HFFc6 (cell line): ENCODE measurements at regions not wholly inside any gene's neighbourhood (a gene's known extent, or its start where the extent isn't known, plus 50 kb on each side); places are given as distances from the start of the nearest gene placed in this dataset.
"Not testable (repeated sequence)": the region's sequence is repeated elsewhere in the genome, so short reads cannot be mapped to it uniquely, and the experiment has no call there.

Experiments
- DNase-seq: peaks from one replicate; pipeline ENCODE4 v3.0.0-alpha.2; 2018
- H3K27ac Mint-ChIP-seq: 2 replicates; pipeline ENCODE4 v1.8.0; 2020; ENCODE audit warnings: mild to moderate bottlenecking, mixed read lengths
- H3K27me3 Mint-ChIP-seq: 2 replicates; pipeline ENCODE4 v1.8.0; 2021; ENCODE audit warnings: mild to moderate bottlenecking, moderate library complexity, mixed read lengths; ENCODE audit not compliant: insufficient read depth
- H3K36me3 Mint-ChIP-seq: 2 replicates; pipeline ENCODE4 v1.8.0; 2021; ENCODE audit warnings: low read depth, mixed read lengths
- H3K4me1 Mint-ChIP-seq: 2 replicates; pipeline ENCODE4 v1.8.0; 2020; ENCODE audit warnings: low read depth, mixed read lengths
- H3K4me3 Mint-ChIP-seq: 2 replicates; pipeline ENCODE4 v1.8.0; 2020; ENCODE audit warnings: mild to moderate bottlenecking, moderate library complexity, mixed read lengths
- H3K9me3 Mint-ChIP-seq: 2 replicates; pipeline ENCODE4 v1.8.0; 2020; ENCODE audit warnings: mild to moderate bottlenecking, mixed read lengths
- CTCF ChIP-seq: fragments of 200-600 bp; sonication (generic); IDR thresholded peaks from 2 replicates; pipeline ENCODE4 v1.5.0; 2021; ENCODE audit warnings: antibody characterized with exemption, mild to moderate bottlenecking

GRCh38 chr9:27683181-27683580, 109.9 kb upstream of the C9orf72 start:
- no peak overlapping the region for H3K27ac Mint-ChIP-seq
- no peak for DNase-seq
- no peak overlapping the region for H3K4me3 Mint-ChIP-seq
- no peaks in the 10 kb centered on the region for H3K27me3 Mint-ChIP-seq
- TF ChIP-seq CTCF: no peak
- H3K4me1 Mint-ChIP-seq: no peaks in the 10 kb centered on the region
- H3K9me3 Mint-ChIP-seq: peaks cover 22% of the 10 kb centered on the region
- H3K36me3 Mint-ChIP-seq: no peaks in the 10 kb centered on the region

- H3K27ac Mint-ChIP-seq: no peak overlapping the region
- no peak for DNase-seq
- TF ChIP-seq CTCF: no peak
- no peaks in the 10 kb centered on the region for H3K4me1 Mint-ChIP-seq
- no peaks in the 10 kb centered on the region for H3K36me3 Mint-ChIP-seq
- no peaks in the 10 kb centered on the region for H3K27me3 Mint-ChIP-seq
- H3K9me3 Mint-ChIP-seq: peaks cover 22% of the 10 kb centered on the region
- no peak overlapping the region for H3K4me3 Mint-ChIP-seq
Measured at GRCh38 chr9:27688954-27689353, 115.7 kb upstream of the C9orf72 start.

GRCh38 chr9:27690816-27691215, 117.5 kb upstream of the C9orf72 start:
- not testable (repeated sequence) for H3K36me3 Mint-ChIP-seq, DNase-seq, H3K4me3 Mint-ChIP-seq, H3K27ac Mint-ChIP-seq, H3K27me3 Mint-ChIP-seq, H3K4me1 Mint-ChIP-seq
- peaks cover 14% of the 10 kb centered on the region for H3K9me3 Mint-ChIP-seq

GRCh38 chr9:27699621-27700020, 126.3 kb upstream of the C9orf72 start:
- no peak overlapping the region for H3K27ac Mint-ChIP-seq
- H3K4me3 Mint-ChIP-seq: no peak overlapping the region

GRCh38 chr9:27701016-27701415, 127.7 kb upstream of the C9orf72 start:
- Mint-ChIP-seq H3K9me3 (peaks cover 9% of the 10 kb centered on the region; the same call in 1 of the 2 replicates), H3K4me3 (no peak overlapping the region), H3K4me1 (no peaks in the 10 kb centered on the region), H3K27me3 (no peaks in the 10 kb centered on the region), H3K27ac (no peak overlapping the region), H3K36me3 (no peaks in the 10 kb centered on the region)
- DNase-seq: no peak
- no peak for TF ChIP-seq CTCF

More at GRCh38 chr9:27699621-27700020, 126.3 kb upstream of the C9orf72 start:
- no peak for DNase-seq
- no peaks in the 10 kb centered on the region for H3K36me3 Mint-ChIP-seq
- peaks cover 4% of the 10 kb centered on the region; the same call in 1 of the 2 replicates for H3K9me3 Mint-ChIP-seq
- TF ChIP-seq CTCF: no peak
- no peaks in the 10 kb centered on the region for H3K4me1 Mint-ChIP-seq
- H3K27me3 Mint-ChIP-seq: no peaks in the 10 kb centered on the region

GRCh38 chr9:27701587-27701986, 128.3 kb upstream of the C9orf72 start:
- Mint-ChIP-seq H3K4me3 (no peak overlapping the region), H3K27me3 (no peaks in the 10 kb centered on the region), H3K9me3 (peaks cover 9% of the 10 kb centered on the region; the same call in 1 of the 2 replicates), H3K36me3 (no peaks in the 10 kb centered on the region), H3K4me1 (no peaks in the 10 kb centered on the region), H3K27ac (no peak overlapping the region)
- no peak for DNase-seq
- no peak for TF ChIP-seq CTCF
